GM19324 (cell line): ENCODE measurements at regions not wholly inside any gene's neighbourhood (a gene's known extent, or its start where the extent isn't known, plus 50 kb on each side); places are given as distances from the start of the nearest gene placed in this dataset.

Source experiments
- ATAC-seq: cut with Tn5 transposase; IDR thresholded peaks from one replicate; pipeline ENCODE4 v1.9.1; 2021; ENCODE audit warnings: mild to moderate bottlenecking, moderate library complexity; ENCODE audit not compliant: unreplicated experiment, low FRiP score

GRCh38 chr6:164417537-164418261 is 891.7 kb downstream of the C6orf118 start:
- ATAC-seq, result no peak

- no peak for ATAC-seq
These were observed 893.4 kb downstream of the C6orf118 start for GRCh38 chr6:164415832-164416563.

DNA sequence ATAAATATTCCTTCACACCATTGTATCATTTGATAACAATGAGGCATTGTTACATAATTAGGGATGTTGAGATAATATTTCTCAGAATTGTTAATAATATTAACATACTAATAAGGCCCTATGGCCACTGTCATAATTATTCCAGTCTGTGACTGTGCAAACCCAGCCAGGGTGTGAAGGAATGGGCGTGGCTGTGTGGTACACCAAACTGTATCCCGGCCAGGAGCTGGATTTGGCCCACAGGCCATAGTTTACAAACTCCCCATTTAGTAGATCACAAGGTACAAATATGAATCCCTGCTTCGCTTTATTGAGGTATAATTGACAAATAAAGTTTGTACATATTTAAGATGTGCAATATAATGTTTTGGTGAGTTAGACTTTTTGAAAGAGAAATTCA is 894.7 kb downstream of the C6orf118 start:
- ATAC-seq, result no peak

GRCh38 chr6:164412566-164412965 is 896.8 kb downstream of the C6orf118 start:
- ATAC-seq, result no peak

DNA sequence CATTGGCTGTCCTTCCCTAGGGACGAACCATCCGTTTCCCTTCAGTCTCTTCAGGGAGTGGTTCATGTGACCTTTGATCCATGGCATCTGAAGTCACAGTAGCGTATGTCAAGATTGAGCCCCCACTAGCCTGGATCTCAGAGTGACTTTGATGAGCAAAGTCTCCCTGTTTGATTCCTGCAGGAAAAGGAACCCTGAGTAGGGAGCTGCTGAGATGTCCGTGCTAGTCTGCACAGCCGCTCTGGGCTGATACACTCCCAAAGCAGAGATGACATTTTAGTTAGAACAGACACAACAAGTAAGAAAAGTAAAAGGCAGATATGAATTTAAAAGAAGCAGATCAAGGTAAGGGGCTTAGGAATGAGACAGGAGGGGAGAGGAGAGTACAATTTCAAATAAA is 899.4 kb downstream of the C6orf118 start:
- no peak for ATAC-seq

DNA sequence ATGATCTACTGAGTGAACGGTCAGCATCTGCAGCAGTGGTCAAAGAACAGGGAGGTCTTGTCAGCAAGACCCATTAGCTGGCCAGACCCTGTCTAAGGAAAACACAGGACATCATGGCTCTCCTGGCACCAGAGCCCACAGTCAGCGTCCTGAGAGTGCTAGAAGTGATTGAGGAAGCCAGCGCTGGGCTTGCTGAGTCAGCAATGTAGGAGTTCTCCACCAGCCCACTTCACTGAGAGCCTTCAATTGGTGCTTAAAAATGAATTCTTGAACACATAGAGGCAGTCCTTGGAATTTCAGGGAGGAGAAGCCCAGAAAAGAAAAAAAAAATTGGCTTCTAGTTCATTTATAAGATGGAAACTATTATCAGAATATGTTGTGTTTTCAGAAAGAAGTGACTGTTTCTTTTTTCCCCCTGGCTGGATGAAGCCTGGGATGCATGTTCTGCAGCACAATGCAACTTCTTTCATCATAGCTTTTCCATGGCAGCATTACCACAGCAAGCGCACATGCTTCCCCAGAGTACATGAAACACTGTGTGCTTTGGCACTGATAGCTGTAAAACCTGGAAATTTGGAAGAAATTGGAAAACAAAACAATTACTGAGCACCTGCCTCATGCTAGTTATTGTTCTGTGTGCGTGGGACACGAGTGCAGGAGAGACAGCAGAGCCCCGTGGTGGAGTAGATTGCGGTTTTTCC is 899.9 kb downstream of the C6orf118 start:
- ATAC-seq, result no peak

DNA sequence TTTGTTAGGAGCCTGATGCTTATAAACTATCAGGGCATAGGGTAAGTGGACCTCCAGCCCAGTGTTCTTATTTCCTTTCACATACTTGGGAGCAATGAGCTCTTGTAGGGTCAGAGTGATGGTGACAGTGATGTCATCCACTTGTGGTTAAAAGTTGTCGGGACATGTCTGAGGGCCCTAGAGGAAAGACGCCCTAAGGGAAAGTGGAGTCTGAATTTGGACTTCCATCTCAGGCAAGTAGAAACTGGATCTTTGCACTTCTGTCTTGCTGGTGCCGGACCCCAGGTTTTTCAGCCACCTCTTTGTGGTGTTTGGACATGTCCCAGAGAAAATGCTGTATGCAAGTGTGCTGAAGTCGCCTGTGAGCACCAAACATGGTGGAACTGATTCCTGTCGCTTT is 900.5 kb downstream of the C6orf118 start:
- no peak for ATAC-seq

GRCh38 chr6:164404812-164405488 is 904.5 kb downstream of the C6orf118 start:
- no peak for ATAC-seq

GRCh38 chr6:164401871-164402270 is 907.5 kb downstream of the C6orf118 start:
- no peak for ATAC-seq

- no peak for ATAC-seq
These were observed 910.8 kb downstream of the C6orf118 start for GRCh38 chr6:164398647-164399046.

- ATAC-seq, result no peak
These were observed 913.0 kb downstream of the C6orf118 start for GRCh38 chr6:164396071-164397047.

- no peak for ATAC-seq
These were observed 929.6 kb downstream of the C6orf118 start for GRCh38 chr6:164379795-164380194.

- no peak for ATAC-seq
These were observed 931.1 kb downstream of the C6orf118 start for GRCh38 chr6:164378330-164378729.

DNA sequence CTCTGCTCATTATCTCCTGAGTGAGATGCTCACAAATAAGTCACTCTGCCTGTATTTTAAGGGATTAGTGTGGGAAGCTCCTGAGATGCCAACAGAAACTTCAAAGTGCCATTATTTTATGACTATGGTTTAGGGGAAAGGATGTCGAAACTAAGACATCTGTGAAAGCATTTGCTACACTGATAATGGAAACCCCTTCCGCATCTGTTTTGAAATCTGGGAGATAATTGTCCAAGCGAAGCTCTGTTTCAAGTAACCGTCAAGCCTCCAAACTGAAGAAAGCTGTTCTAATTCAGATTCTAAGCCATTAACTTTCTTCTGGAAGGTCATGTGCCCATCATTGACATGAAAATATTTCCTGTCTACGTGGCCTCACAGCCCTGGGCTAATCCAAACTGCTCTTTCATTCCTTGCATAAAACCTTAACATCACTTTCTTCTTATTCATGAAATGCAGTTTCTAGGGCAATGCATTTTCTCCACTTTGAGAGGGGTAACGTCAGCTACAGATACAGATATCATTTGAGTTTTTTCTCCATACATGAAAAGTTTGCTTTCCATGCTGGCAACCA is 932.0 kb downstream of the C6orf118 start:
- no peak for ATAC-seq

DNA sequence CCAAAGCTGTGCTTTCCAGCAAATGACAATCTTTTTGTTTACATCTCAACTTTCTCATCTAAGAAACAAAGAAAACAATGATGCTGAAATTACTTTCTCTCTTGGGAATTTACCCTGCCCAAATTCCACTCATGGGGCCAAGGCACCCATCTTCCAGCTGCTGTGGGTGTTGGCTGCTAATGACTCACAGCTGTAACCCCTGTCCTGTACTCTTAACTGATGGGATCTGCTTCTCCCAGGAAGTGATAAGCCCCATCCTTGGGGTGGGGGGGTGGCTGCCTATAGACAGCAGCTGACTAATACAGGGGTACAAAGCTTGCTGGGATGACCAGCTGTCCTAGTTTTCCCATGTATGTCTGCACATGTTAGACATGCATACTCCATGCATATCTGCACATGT is 938.6 kb downstream of the C6orf118 start:
- no peak for ATAC-seq

DNA sequence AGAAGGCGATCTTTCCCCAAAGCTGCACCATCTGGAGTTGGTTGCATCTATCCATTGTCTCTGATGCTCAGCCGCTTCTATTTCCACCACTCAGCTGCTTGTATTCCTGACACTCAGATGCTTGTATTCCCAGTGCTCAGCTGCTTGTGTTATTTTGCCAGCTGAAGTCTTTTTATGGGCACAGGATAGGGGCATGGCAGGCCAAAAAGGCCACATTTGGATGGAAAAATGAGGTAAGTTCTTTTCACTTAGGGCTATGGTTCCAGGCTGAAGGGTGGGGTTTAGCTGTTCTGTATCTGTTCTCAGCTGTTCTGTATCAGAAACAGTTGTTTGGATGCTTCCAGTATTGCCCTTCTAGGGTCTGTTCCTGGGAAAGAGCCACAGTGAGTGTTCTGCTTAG is 944.9 kb downstream of the QKI start:
- no peak for ATAC-seq

- no peak for ATAC-seq
These were observed 944.5 kb downstream of the QKI start for GRCh38 chr6:164359036-164359435.

DNA sequence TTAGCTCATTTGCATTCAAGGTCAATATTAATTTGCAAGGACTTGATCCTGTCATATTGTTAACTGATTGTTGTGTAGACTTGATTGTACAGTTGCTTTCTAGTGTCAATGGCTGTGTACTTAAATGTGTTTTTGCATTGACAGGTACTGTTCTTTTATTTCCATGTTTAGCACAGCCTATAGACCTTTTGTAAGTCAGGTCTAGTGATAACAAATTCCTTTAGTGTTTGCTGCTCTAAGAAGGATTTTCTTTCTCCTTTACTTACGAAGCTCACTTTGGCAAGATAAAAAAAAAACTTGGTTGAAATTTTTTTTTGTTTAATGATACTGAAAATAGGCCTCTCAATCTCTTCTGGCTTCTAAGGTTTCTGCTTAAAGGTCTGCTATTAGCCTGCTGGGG is 942.3 kb downstream of the QKI start:
- no peak for ATAC-seq

GRCh38 chr6:164347455-164347854 is 932.9 kb downstream of the QKI start:
- no peak for ATAC-seq
